Epidermal melanocyte (primary cell): ENCODE measurements at regions not wholly inside any gene's neighbourhood (a gene's known extent, or its start where the extent isn't known, plus 50 kb on each side); places are given as distances from the start of the nearest gene placed in this dataset.
"Not testable (repeated sequence)": the region's sequence is repeated elsewhere in the genome, so short reads cannot be mapped to it uniquely, and the experiment has no call there.

Source experiments
- DNase-seq: peaks from one replicate; pipeline ENCODE4 v3.0.0; 2011; ENCODE audit warnings: low spot score; ENCODE audit not compliant: insufficient read length

- DNase-seq, result no peak
Measured at GRCh38 chr2:67567886-67568285, 170.8 kb downstream of the ETAA1 start.

- DNase-seq, result no peak
Measured at GRCh38 chr2:67570611-67571010, 173.5 kb downstream of the ETAA1 start.

GRCh38 chr2:67571785-67572718, 174.9 kb downstream of the ETAA1 start:
- DNase-seq, result no peak

GRCh38 chr2:67572721-67573435, 175.7 kb downstream of the ETAA1 start:
- DNase-seq, result no peak

GRCh38 chr2:67574230-67574629, 177.1 kb downstream of the ETAA1 start:
- no peak for DNase-seq

GRCh38 chr2:67576226-67576625, 179.1 kb downstream of the ETAA1 start:
- DNase-seq, result no peak

- no peak for DNase-seq
Measured at GRCh38 chr2:67576991-67577390, 179.9 kb downstream of the ETAA1 start.

DNA sequence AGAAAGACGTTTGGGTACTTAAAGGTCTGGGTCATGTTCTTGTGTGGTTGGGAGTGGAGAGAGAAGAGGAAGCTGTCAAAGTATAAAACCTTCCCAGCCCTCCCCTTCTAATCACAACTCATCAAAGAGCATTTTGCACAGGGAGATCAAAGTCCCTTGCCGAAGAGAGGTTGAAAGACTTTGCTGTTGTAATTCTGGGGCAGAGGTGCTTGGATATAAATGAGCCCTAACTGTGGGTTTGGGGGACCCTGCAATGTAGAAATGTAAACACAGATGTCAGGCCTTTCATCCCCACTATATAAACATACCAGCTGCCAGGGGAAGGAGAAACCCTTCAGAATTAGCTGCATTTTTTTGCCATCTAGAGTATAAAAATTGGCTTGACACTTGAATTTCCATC, 182.1 kb downstream of the ETAA1 start:
- no peak for DNase-seq

DNA sequence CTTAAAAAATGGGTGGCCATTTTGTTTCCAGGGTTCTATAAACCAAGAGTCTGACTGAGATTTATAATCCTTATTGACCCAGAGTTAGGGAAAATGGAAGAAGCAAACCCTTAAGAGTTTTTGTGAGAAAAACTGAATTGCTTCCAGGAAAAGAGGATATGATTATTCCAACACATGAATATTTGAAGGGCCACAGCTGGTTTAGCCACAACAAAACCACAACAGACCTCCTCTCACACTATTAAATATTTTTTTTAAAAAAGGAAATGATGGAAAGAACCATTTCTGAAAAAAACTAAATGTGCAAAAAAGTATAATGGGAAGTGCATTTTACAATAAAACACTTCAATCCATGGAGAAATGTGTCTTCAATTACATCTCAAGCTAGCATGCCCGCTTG, 182.7 kb downstream of the ETAA1 start:
- no peak for DNase-seq

- DNase-seq, result no peak
Measured at GRCh38 chr2:67581751-67582150, 184.6 kb downstream of the ETAA1 start.

GRCh38 chr2:67583185-67583584, 186.1 kb downstream of the ETAA1 start:
- DNase-seq, result no peak

GRCh38 chr2:67585400-67585799, 188.3 kb downstream of the ETAA1 start:
- DNase-seq, result no peak

DNA sequence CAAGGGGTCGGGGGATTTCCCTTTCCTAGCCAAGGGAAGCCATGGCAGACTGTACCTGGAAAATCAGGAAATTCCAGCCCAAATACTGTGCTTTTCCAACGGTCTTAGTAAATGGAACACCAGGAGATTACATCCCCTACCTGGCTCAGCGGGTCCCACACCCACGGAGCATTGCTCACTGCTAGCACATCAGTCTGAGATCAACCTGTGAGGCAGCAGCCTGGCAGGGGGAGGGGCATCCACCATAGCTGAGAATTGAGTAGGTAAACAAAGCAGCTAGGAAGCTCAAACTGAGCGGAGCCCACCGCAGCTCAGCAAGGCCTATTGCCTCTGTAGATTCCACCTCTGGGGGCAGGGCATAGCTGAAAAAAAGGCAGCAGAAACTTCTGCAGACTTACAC, 192.0 kb downstream of the ETAA1 start:
- DNase-seq, result not testable (repeated sequence)

DNA sequence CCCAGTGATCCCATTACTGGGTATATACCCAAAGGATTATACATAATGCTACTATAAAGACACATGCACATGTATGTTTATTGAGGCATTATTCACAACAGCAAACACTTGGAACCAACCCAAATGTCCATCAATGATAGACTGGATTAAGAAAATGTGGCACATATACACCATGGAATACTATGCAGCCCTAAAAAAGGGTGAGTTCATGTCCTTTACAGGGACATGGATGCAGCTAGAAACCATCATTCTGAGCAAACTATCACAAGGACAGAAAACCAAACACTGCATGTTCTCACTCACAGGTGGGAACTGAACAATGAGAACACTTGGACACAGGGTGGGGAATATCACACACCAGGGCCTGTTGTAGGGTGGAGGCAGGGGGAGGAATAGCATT, 197.4 kb downstream of the ETAA1 start:
- DNase-seq, result not testable (repeated sequence)

DNA sequence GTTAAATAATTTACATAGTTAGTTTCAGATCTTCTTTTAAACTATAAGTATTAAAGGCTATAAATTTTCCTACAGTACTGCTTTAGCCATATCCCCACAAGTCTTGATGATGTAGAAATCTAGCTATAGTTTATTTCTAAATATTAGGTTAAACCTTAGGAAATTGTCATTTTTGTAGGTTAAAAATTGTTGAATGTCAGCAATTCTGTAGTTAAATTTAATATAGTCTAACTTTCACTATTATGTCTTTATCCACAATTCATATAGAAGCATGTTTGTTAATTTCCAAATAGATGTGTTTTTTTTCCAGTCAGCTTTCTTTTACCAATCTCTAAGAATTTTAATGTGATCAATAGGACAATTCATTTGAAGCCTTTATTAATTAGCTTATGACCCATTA, 199.7 kb downstream of the ETAA1 start:
- DNase-seq, result no peak

- DNase-seq, result no peak
Measured at GRCh38 chr2:67599561-67599960, 202.4 kb downstream of the ETAA1 start.

GRCh38 chr2:67600222-67600871, 203.2 kb downstream of the ETAA1 start:
- no peak for DNase-seq

GRCh38 chr2:67600946-67601345, 203.8 kb downstream of the ETAA1 start:
- no peak for DNase-seq

DNA sequence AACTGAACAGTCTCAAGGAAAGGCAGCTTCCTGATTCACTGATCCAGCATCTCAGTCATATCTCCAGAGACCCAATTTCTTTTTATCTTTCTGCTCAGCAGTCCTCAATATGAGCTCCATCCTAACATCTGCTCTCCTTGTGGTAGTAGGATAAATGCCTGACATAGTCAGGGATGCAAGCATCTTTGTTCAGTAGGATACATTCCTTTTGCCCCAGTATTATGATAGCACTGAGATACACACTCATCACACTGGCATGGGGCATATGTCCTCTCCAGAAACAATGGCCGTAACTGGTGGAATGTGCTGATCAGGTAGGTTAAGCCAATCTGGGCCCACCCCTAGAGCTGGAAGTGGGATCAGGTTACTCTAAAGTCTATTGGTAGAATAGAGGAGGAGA, 207.2 kb downstream of the ETAA1 start:
- DNase-seq, result no peak

DNA sequence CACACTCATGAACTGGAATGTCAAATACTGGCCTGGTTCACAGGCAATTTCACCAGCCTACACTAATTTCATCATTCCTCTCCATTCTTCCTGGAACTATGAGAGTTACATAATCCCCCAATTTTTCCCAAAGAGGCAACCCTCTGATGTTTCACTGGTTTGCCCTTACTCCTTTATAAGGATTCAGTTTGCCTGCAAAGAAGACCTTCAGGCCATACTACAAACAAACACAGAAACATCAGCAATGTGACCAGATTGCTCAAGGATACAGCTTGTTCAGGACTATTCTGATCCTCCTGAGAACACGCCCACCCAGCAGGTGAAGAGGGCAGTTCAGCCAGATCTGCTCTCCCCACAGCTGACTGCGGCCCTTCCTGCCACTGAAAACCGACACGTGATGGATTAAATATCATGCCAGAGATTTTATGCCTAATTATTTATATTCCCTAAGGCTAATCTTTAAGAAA, 215.5 kb downstream of the ETAA1 start:
- DNase-seq, result no peak

DNA sequence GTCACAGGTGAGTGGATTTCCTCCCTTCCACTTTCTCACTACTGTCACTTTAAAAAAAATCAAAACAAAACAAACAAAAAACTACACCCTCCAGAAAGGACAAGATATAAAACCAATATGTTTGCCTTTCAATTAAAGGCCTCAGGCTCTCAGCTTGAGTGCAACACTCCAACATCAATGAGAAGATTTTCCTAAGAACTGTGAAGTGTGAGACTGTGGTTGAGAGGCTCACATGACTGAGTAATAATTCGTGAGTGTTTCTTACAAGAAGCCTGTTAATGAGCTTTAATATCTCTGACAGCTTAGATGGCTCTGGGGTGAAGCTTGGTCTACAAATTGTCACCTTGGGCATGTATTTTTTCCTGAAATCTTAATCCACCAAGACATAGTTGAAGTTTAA, 216.1 kb downstream of the ETAA1 start:
- no peak for DNase-seq

GRCh38 chr2:67614454-67614853, 217.3 kb downstream of the ETAA1 start:
- DNase-seq, result no peak
